Heart right ventricle (tissue), 16 donors: ENCODE measurements at regions not wholly inside any gene's neighbourhood (a gene's known extent, or its start where the extent isn't known, plus 50 kb on each side); places are given as distances from the start of the nearest gene placed in this dataset.
"Not testable (repeated sequence)": the region's sequence is repeated elsewhere in the genome, so short reads cannot be mapped to it uniquely, and the experiment has no call there.

Experiments used
- ATAC-seq, 8 donors: fragments of 200-7000 bp; cut with Tn5 transposase; one replicate each; pipeline ENCODE4 v1.9.1; 2020; ENCODE audit warnings: mild to moderate bottlenecking in 8 of 8, moderate library complexity in 8 of 8, moderate number of reproducible peaks in 1 of 8
- DNase-seq, 2 donors: peaks; one replicate each; pipeline ENCODE4 v3.0.0-alpha.2; 2020
- H3K27ac ChIP-seq, 10 donors: fragments of 200-600 bp; sonication (generic) in 2 of 10; one replicate each; pipeline versions ENCODE4 v1.5.0 to v1.8.0; 2020 to 2022; ENCODE audit warnings: mild to moderate bottlenecking in 3 of 10
- H3K27me3 ChIP-seq, 7 donors: fragments of 200-600 bp; one replicate each; pipeline ENCODE4 v1.8.0; 2021 to 2022; ENCODE audit warnings: mild to moderate bottlenecking in 2 of 7
- H3K36me3 ChIP-seq, 9 donors: fragments of 200-600 bp; sonication (generic) in 1 of 9; one replicate each; pipeline versions ENCODE4 v1.5.0 to v1.8.0; 2020 to 2022; ENCODE audit warnings: mild to moderate bottlenecking in 2 of 9
- H3K4me1 ChIP-seq, 9 donors: fragments of 200-600 bp; sonication (generic) in 1 of 9; one replicate each; pipeline versions ENCODE4 v1.5.0 to v1.8.0; 2020 to 2022; ENCODE audit warnings: mild to moderate bottlenecking in 4 of 9
- H3K4me3 ChIP-seq, 10 donors: fragments of 200-600 bp; sonication (generic) in 2 of 10; one replicate each; pipeline versions ENCODE4 v1.5.0 to v1.8.0; 2020 to 2022; ENCODE audit warnings: mild to moderate bottlenecking in 7 of 10, moderate library complexity in 2 of 10
- H3K9me3 ChIP-seq, 11 donors: fragments of 200-600 bp in 10 of 11; sonication (generic) in 2 of 11; one replicate each; pipeline versions ENCODE4 v1.5.0 to v1.8.0; 2013 to 2022; ENCODE audit warnings: mild to moderate bottlenecking in 2 of 11, control low read depth in 1 of 11, moderate library complexity in 1 of 11
- CTCF ChIP-seq, 9 donors: fragments of 200-600 bp; sonication (generic) in 2 of 9; IDR thresholded peaks; one replicate each; pipeline versions ENCODE4 v1.5.0 to v1.8.0; 2021 to 2022; ENCODE audit warnings: antibody characterized with exemption in 9 of 9, mild to moderate bottlenecking in 5 of 9, moderate library complexity in 1 of 9
- WGBS, 2 donors: extraction: QIAGEN DNeasy Blood & Tissue Kit; methylation state at CpG; one replicate each; pipeline ENCODE4 v1.1.7; 2013; ENCODE audit warnings: inconsistent platforms in 1 of 2; 5-methylcytosine and 5-hydroxymethylcytosine counted together
- intact Hi-C, 10 donors: fragments of 100-400 bp; cut with DNase I; formaldehyde crosslinking; loops; one replicate each; pipeline versions ENCODE4 v1.11.1 to v1.14.2; 2022
- donor health status: Arrhythmogenic right ventricular cardiomyopathy.
- donor health status: ischemic (EF 13 %, LVEDD 7.1; RV severe dilation, severe dysfunction).
- donor health status: healthy with polysubstance abuse.
- donor health status: DM: no; HTN: yes; CAD: no.
- donor health status: DM: no; HTN: no; CAD: no.
- donor health status: ischemic (EF 25% LVEDD 6.9; RV normal size, moderate dysfunction).
- donor health status: ischemic (EF 25% LVEDD 5.7; RV mildly dilated, moderate dysfunction).
- donor health status: healthy.
- donor health status: DM: yes; HTN: yes; CAD: no.
- donor health status: Ischemic cardiomyopathy.
- donor health status: ischemic (EF 35%, LVEDD 5.7; RV mildly dilated, moderate dysfunction).
- donor health status: nonischemic (EF 11% LVEDD 7.7; RV severe dilation, severe dysfunction).
- donor health status: DM: yes; HTN: yes; CAD: no.
- donor health status: PGD.
- donor health status: ischemic (EF 29% LVEDD 5.4; RV normal size, mild dysfunction).
- donor health status: nonischemic (EF 23%, LVEDD 6.1; RV moderate dilation, normal function).

GRCh38 chr12:39699079-39699478, 79.5 kb upstream of the ABCD2 start:
- intact Hi-C loops, result loop anchor here in 4 of 10 donors (10.0 kb wide), 2 partner anchors 104 to 374 kb away; no protein-coding TSS in a partner anchor
- not testable (repeated sequence) for DNase-seq, H3K36me3 ChIP-seq, H3K4me3 ChIP-seq, H3K27ac ChIP-seq, H3K4me1 ChIP-seq, H3K27me3 ChIP-seq, ATAC-seq
- 93 to 95% methylated on average over 17 of the region's 17 CpGs for WGBS, 2 donors
- H3K9me3 ChIP-seq, result peaks cover 0 to 26% (median 0%) of the 10 kb centered on the region in 11 donors

- DNase-seq, result no peak
- H3K9me3 ChIP-seq, result peaks cover 0 to 26% (median 0%) of the 10 kb centered on the region in 11 donors
- no peaks in the 10 kb centered on the region for H3K27me3 ChIP-seq
- H3K27ac ChIP-seq, result no peak overlapping the region
- intact Hi-C loops, result loop anchor here in 4 of 10 donors (10.0 kb wide), 2 partner anchors 102 to 372 kb away; no protein-coding TSS in a partner anchor
- no peaks in the 10 kb centered on the region for H3K4me1 ChIP-seq
- H3K4me3 ChIP-seq, result no peak overlapping the region
- no peak for TF ChIP-seq CTCF (IDR thresholded peaks at IDR 0.05)
- no peak for ATAC-seq
- WGBS, 2 donors, result 80 to 83% methylated on average over 4 of the region's 4 CpGs
- no peaks in the 10 kb centered on the region for H3K36me3 ChIP-seq
Observed at GRCh38 chr12:39697108-39697507, 77.5 kb upstream of the ABCD2 start.

DNA sequence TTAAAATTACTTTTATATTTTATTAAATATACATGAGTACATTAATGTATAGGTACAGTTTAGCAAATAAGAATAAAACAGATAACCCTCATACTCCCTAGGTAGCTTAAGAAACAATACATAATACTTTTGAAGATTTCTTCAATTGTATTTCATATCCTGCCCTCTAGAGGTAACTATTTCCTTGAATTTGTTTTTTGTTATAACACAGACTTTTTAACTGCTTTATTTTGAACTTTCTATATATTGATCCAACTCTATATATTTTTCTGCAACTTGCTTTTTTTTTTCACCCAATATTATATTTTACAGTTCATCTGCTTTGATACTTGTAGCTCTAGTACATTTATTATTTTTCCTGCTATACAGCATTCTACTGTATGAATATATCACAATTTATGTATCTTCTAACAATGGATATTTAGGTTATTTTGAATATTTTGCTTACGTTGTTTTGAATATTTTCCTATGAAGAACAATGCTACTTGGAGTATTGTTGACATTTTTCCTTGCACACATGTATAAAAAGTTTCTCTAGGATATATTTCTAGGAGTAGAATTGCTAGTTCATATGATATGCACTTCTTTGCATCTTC, 72.8 kb upstream of the ABCD2 start:
- 60 to 64% methylated on average over 1 of the region's 1 CpG for WGBS, 2 donors
- Histone ChIP-seq H3K27me3 (no peaks in the 10 kb centered on the region), H3K4me3 (no peak overlapping the region), H3K27ac (no peak overlapping the region), H3K36me3 (no peaks in the 10 kb centered on the region), H3K4me1 (no peaks in the 10 kb centered on the region), H3K9me3 (peaks cover 0 to 9% (median 0%) of the 10 kb centered on the region in 11 donors)
- TF ChIP-seq CTCF (IDR thresholded peaks at IDR 0.05), result peak in 8 of 9 donors; percentile 12 to 62 (median 41)
- DNase-seq, result no peak
- no peak for ATAC-seq
- intact Hi-C loops, result loop anchor here in 6 of 10 donors (5.0 to 10.0 kb wide), 3 partner anchors 98 to 368 kb away; no protein-coding TSS in a partner anchor

GRCh38 chr12:39685854-39686657, 66.5 kb upstream of the ABCD2 start:
- ATAC-seq (no peak), DNase-seq (no peak)
- H3K4me1 ChIP-seq, result no peaks in the 10 kb centered on the region
- WGBS, 2 donors, result 89 to 93% methylated on average over 1 of the region's 1 CpG
- H3K9me3 ChIP-seq, result no peaks in the 10 kb centered on the region
- H3K27me3 ChIP-seq, result no peaks in the 10 kb centered on the region
- intact Hi-C loops, result loop anchor here in 1 of 10 donors (5.0 kb wide), 1 partner anchor 94 kb away; no protein-coding TSS in a partner anchor
- no peak overlapping the region for H3K27ac ChIP-seq
- TF ChIP-seq CTCF (IDR thresholded peaks at IDR 0.05), result no peak
- H3K36me3 ChIP-seq, result no peaks in the 10 kb centered on the region
- H3K4me3 ChIP-seq, result no peak overlapping the region
